HG03196 (cell line): ENCODE measurements at regions not wholly inside any gene's neighbourhood (a gene's known extent, or its start where the extent isn't known, plus 50 kb on each side); places are given as distances from the start of the nearest gene placed in this dataset.
"Not testable (repeated sequence)": the region's sequence is repeated elsewhere in the genome, so short reads cannot be mapped to it uniquely, and the experiment has no call there.

Experiments used
- ATAC-seq: cut with Tn5 transposase; IDR thresholded peaks from one replicate; pipeline ENCODE4 v1.9.1; 2021; ENCODE audit not compliant: unreplicated experiment

- ATAC-seq: no peak
Observed at GRCh38 chr2:23029951-23030350, 355.0 kb upstream of the KLHL29 start.

- ATAC-seq: no peak
Observed at GRCh38 chr2:23034996-23035395, 350.0 kb upstream of the KLHL29 start.

DNA sequence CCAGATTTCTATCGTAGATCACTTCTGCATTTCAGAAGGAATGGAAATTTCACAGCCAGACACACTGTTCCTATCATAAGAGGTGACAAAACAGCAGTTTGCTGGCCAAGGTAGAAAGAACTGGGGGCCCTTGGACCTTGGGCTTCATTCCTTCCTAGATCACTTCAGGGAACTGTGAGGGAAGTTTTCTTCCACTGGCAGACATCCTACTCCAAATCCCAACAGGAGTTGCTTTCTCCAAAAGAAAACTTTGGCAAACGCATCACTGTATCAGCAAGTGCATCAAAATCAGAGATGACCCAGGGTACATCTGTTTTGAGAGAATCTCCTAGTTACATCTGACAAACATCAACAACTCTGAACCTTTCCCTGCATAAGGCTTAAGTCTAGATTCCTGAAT, 348.4 kb upstream of the KLHL29 start:
- no peak for ATAC-seq

GRCh38 chr2:23037596-23037995, 347.4 kb upstream of the KLHL29 start:
- ATAC-seq: no peak

GRCh38 chr2:23041443-23041842, 343.5 kb upstream of the KLHL29 start:
- ATAC-seq: no peak

DNA sequence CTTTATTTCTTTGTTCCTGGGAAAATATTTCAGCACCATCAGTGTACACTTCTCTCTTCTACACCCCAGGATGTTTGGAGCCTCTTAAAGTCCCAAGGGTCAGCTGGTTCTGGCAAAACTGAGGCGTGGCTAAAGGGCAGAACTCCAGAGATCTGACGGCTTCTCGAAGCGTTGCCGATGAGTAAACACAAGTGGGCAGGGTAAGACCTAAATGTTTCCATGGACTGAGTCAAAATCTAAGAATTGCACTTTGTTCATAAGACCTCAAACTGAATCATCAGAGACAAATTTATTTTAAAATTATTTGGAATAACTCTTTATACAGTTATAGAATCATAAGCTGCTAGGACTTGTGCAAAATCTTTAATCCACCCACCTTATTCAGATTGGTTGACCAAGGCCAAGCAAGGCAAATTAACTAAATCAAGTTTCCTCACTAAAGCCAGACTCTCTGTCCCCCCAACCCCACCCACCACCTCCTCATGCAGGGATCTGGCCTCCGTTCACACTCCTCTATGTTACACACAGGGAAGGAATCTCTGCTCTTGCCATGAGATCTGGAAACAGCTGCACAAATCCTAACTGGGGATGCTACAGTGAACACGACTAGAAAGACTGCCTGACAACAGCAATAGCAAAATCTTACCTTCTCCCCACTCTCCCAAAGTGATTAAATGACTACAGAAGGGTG, 342.6 kb upstream of the KLHL29 start:
- no peak for ATAC-seq

DNA sequence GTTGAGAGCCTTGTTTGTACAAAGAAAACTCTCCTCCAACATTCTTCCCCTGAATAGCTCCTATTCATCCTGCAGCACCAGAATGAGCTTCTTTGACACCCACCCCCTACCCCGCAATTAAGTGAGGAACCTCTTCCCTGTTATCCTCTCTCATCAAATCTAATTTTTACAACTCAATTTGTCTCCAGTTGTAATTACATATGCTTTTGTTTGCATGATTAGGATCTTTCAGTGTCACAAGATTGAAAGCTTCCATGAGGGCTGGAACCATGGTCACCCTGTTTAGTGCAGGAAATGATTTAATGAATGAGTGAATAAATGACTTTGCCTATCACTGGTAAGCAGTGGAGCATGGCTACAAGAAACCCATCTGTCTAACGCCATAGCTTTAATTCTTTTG, 334.6 kb upstream of the KLHL29 start:
- ATAC-seq: no peak

- no peak for ATAC-seq
Observed at GRCh38 chr2:23053601-23054000, 331.4 kb upstream of the KLHL29 start.

DNA sequence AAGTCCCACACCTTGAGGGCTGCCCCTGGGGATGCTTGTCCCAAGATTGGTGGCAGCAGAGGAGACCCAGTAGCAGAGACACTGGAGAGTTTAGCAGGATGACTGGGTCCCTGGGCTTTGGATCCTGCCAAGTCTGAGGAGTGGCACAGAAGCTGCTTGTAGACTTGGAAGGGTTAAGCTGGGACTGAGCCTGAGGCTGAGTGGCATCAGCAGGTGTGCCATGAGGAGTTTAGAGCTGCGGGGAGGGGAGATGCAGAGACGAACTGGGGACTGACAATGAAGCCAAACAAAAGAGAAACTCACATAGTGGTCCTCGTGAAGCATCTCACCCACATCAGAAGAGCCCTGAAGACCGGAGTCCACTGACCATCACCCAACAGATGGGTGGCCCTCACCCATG, 329.7 kb upstream of the KLHL29 start:
- no peak for ATAC-seq

- ATAC-seq: not testable (repeated sequence)
Observed at GRCh38 chr2:23056846-23057245, 328.1 kb upstream of the KLHL29 start.

DNA sequence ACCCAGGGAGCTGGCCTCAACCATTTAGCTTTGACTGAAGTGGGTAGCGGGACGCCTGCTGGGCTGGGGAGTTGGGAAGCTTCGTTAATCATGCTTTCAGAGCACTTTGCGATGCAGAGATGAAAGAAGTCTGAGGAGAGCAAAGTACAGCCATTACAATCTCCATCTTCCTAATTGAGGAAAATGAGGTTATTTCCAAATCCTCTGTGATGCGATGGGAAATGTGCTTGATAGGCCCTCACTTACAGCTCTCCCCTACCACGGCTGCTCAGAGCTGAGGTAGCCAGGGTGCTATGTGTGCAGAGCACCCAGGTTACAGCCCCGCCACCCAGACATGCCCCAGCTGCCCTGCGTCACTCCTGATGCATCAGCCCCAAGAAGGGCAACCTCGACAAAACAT, 326.5 kb upstream of the KLHL29 start:
- no peak for ATAC-seq

DNA sequence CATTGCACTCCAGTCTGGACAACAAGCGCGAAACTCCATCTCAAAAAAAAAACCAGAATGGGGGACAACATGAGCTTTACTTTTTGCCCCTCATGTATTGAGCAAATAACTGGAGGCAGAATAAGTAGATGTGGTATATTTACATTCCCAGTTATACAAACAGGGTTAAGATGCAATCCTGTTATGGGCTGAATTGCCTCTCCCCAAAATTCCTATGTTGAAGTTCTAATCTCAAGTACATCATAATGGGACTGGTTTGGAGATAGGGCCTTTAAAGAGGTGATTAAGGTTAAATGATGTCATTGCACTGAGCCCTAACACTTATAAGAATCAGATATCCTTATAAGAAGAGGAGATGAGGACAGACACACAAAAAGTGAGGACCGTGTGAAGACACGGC, 319.8 kb upstream of the KLHL29 start:
- no peak for ATAC-seq

DNA sequence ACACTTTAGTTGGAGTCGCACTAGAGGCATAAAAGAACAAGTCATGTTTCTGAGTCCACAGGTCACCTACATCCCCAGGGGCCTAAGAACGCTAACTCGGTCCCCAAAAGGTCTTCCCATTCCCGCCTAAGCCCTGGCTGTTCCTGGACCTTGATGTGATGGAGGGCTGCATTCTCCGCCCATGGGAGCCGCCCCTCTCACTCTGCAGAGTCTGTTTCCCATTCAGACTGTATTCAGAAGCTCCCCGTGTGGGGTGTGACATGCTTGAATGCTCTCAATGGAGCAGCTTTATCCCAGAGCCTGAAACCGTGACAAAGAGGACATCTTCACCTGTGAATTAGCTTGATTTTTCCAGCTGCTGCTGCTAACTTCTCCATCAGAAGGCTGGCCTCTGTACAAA, 319.0 kb upstream of the KLHL29 start:
- ATAC-seq: no peak

- ATAC-seq: no peak
Observed at GRCh38 chr2:23066686-23067085, 318.3 kb upstream of the KLHL29 start.

- no peak for ATAC-seq
Observed at GRCh38 chr2:23069156-23069555, 315.8 kb upstream of the KLHL29 start.

DNA sequence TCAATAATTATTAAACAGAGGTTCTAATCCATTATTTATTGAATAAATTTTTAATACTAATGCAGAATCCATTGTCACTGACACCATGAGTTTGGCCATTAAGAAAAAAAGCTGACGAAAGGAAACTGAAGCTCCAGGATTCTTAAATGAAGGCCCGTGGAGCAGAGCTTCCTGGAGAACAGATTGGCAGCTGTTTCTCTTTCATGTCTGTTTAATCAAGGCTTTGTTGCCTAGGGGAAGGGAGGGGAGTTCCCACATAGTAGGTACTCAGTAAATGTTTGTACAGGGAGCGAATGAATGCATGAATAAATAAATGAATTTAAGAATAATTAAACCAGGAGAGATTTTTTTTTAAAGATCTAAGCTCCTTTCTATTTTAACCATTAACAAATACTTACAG, 315.1 kb upstream of the KLHL29 start:
- no peak for ATAC-seq

DNA sequence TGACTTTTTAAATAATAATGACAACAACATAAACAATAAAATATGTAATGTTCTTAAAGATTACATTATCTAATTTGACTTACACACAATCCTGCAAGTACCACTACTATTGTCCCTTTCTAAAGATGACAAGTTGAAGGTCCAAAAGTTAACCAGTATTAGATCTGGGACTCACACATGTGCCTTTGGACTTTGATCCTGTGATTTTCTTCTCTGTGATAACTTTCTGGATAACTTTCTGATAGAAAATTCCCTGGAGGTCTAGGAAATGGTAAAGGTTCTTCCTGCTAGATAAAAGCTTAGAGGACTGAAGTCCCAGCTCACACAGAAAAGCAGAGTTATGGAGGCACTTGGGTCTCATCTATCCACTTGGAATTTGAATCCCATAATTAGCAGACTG, 311.9 kb upstream of the KLHL29 start:
- no peak for ATAC-seq

- no peak for ATAC-seq
Observed at GRCh38 chr2:23073671-23074070, 311.3 kb upstream of the KLHL29 start.

DNA sequence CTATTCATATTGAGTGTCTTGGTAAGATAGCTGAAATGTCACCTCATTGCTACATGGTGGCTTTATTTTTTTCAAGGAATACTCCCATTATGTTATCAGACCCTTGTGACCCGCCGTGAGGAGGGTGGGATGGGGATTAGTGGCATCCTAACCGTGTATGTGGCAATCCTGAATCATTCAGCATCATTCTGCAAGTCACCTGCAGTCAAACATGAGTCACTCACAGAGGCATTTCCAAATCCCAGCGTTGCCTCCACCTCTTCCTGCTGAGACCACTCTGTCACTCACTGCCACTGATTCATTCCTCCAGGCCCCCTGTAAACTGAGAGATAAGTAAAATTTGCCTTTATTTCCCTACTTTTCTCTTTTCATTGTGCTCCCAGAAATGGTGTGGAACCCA, 307.4 kb upstream of the KLHL29 start:
- no peak for ATAC-seq

DNA sequence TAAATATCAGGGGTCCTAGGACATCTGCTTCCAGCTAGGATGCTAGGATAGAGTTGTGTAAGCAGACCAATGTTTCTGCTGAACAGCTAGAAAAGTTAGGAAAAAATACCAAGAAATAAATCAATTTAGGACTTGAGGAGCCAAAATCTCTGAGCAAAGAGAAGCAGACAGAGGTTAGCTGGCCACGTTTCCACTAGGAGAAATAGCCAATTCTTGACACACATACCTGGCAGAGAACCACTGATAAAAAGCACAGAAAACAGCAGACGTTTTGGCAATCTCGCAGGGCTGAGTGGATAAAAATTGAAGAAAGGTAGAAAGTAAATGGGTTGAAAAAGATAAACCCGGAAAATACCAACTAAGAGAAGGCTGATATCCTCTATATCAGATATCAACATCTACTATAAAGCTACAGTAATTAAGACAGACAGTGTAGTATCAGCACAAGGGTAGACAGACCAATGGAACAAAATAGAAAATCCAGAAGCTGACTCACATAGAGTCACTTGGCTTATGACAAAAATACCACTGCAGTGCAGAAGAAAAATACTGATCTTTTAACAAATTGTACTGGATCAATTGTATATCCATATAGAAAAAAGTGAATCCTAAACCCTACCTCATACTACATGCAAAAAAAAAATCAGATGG, 306.1 kb upstream of the KLHL29 start:
- no peak for ATAC-seq

GRCh38 chr2:23083966-23084365, 301.0 kb upstream of the KLHL29 start:
- no peak for ATAC-seq

GRCh38 chr2:23091019-23091418, 294.0 kb upstream of the KLHL29 start:
- no peak for ATAC-seq

- no peak for ATAC-seq
Observed at GRCh38 chr2:23091900-23092299, 293.1 kb upstream of the KLHL29 start.
